OCI-LY1 (cell line): ENCODE measurements at regions not wholly inside any gene's neighbourhood (a gene's known extent, or its start where the extent isn't known, plus 50 kb on each side); places are given as distances from the start of the nearest gene placed in this dataset.
"Not testable (repeated sequence)": the region's sequence is repeated elsewhere in the genome, so short reads cannot be mapped to it uniquely, and the experiment has no call there.

Experiments used
- EZH2 ChIP-seq: fragments of 200-600 bp; sonication (generic), shearing (Covaris generic); IDR thresholded peaks from 2 replicates; pipeline ENCODE4 v1.8.0; 2017; ENCODE audit warnings: borderline replicate concordance, mixed run types, mild to moderate bottlenecking, antibody characterized with exemption, low read length, moderate library complexity, mixed read lengths
- TF ChIP-seq, protein P1 (sequence below): fragments of 200-600 bp; sonication (generic), shearing (Covaris generic); IDR thresholded peaks from 2 replicates; pipeline ENCODE4 v1.5.1; 2017; ENCODE audit warnings: mild to moderate bottlenecking, antibody characterized with exemption, low read length, moderate library complexity, mixed read lengths

DNA sequence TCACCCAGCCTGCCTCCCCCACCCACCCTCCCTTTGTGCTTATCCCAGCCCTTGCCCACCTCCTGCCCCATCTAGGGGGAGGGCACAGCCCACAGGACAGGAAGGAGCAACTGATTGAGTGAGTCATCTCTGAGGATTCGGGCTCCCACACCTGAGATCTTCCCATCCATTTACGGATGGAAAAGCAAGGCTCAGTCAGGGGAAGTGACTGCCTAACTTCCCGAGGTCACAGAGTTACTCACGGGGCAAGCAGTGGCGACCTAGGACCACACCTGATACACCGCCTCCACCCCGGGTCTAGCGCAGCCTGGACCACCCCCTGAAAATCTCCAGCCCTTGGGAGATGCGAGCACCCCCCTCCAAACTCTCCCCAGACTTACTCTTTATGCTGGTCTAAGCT lies 131.7 kb downstream of the TNFRSF13B start:
- TF ChIP-seq, protein P1, sequence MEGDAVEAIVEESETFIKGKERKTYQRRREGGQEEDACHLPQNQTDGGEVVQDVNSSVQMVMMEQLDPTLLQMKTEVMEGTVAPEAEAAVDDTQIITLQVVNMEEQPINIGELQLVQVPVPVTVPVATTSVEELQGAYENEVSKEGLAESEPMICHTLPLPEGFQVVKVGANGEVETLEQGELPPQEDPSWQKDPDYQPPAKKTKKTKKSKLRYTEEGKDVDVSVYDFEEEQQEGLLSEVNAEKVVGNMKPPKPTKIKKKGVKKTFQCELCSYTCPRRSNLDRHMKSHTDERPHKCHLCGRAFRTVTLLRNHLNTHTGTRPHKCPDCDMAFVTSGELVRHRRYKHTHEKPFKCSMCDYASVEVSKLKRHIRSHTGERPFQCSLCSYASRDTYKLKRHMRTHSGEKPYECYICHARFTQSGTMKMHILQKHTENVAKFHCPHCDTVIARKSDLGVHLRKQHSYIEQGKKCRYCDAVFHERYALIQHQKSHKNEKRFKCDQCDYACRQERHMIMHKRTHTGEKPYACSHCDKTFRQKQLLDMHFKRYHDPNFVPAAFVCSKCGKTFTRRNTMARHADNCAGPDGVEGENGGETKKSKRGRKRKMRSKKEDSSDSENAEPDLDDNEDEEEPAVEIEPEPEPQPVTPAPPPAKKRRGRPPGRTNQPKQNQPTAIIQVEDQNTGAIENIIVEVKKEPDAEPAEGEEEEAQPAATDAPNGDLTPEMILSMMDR: not testable (repeated sequence)
- not testable (repeated sequence) for TF ChIP-seq EZH2
